SK-N-SH (cell line): ENCODE measurements at regions not wholly inside any gene's neighbourhood (a gene's known extent, or its start where the extent isn't known, plus 50 kb on each side); places are given as distances from the start of the nearest gene placed in this dataset.

ENCODE experiments used
- CTCF ChIA-PET: fragments of 300-600, 350-600 bp; formaldehyde crosslinking; extraction: SDS; loops from one replicate; lab custom pipeline; 2021; lab: Yijun Ruan, JAX
- POLR2A ChIA-PET: fragments of 350-600 bp; sonication (Branson Sonifier 250); formaldehyde crosslinking; extraction: SDS; loops from one replicate; lab custom pipeline; 2020; ENCODE audit warnings: antibody characterized with exemption, inconsistent platforms; lab: Yijun Ruan, JAX
- DNase-seq: peaks from one replicate; pipeline ENCODE4 v3.0.0; 2012
- H2AFZ ChIP-seq: fragments of 200-600 bp; sonication (generic); 2 replicates; pipeline ENCODE4 v1.8.1; 2016; ENCODE audit warnings: antibody characterized with exemption, mild to moderate bottlenecking, low read depth
- H3F3A ChIP-seq: fragments of 200-600 bp; sonication (generic); replicated peaks from 2 replicates; pipeline ENCODE3; 2016; ENCODE audit warnings: antibody characterized with exemption, mild to moderate bottlenecking; ENCODE audit not compliant: insufficient read depth
- H3K27ac ChIP-seq, 2 experiments: fragments of 200-500 bp in 1 of 2; fragments of 200-600 bp in 1 of 2; sonication (Bioruptor generic) in 1 of 2; sonication (generic), shearing (Covaris generic) in 1 of 2; 2 replicates each; pipeline versions ENCODE4 v1.5.1 to v1.6.1; 2014 to 2016; ENCODE audit warnings: low read depth in 2 of 2, inconsistent platforms in 1 of 2, low read length in 1 of 2, mild to moderate bottlenecking in 1 of 2, mixed read lengths in 1 of 2
- H3K27me3 ChIP-seq: fragments of 200-600 bp; sonication (generic), shearing (Covaris generic); 2 replicates; pipeline ENCODE4 v1.6.1; 2016; ENCODE audit warnings: mixed run types; ENCODE audit not compliant: insufficient read depth
- H3K36me3 ChIP-seq, 2 experiments: fragments of 200-500 bp in 1 of 2; fragments of 200-600 bp in 1 of 2; sonication (Bioruptor generic) in 1 of 2; sonication (generic) in 1 of 2; replicated peaks in 1 of 2; 2 replicates each; pipeline versions ENCODE3 to v1.5.1; 2014 to 2016; ENCODE audit warnings: low read length in 1 of 2, mild to moderate bottlenecking in 1 of 2; ENCODE audit not compliant: insufficient read depth in 2 of 2, control insufficient read depth in 1 of 2
- H3K4me1 ChIP-seq, 2 experiments: fragments of 200-500 bp in 1 of 2; fragments of 200-600 bp in 1 of 2; sonication (Bioruptor generic) in 1 of 2; sonication (generic), shearing (Covaris generic) in 1 of 2; 2 replicates each; pipeline versions ENCODE4 v1.5.1 to v1.6.1; 2014 to 2016; ENCODE audit warnings: low read depth in 1 of 2, low read length in 1 of 2, mixed run types in 1 of 2; ENCODE audit not compliant: insufficient read depth in 2 of 2, control insufficient read depth in 1 of 2
- H3K4me2 ChIP-seq: fragments of 200-600 bp; sonication (generic), shearing (Covaris generic); 2 replicates; pipeline ENCODE4 v1.6.1; 2017; ENCODE audit warnings: mixed run types
- H3K4me3 ChIP-seq, 2 experiments: fragments of 200-500 bp in 1 of 2; fragments of 200-600 bp in 1 of 2; sonication (Bioruptor generic) in 1 of 2; sonication (generic), shearing (Covaris generic) in 1 of 2; 2 replicates each; pipeline versions ENCODE4 v1.5.1 to v1.8.1; 2014 to 2016; ENCODE audit warnings: low read depth in 2 of 2, inconsistent platforms in 1 of 2, low read length in 1 of 2, mild to moderate bottlenecking in 1 of 2, mixed read lengths in 1 of 2, moderate library complexity in 1 of 2
- H3K79me2 ChIP-seq: fragments of 200-600 bp; sonication (generic); 2 replicates; pipeline ENCODE4 v1.8.1; 2017; ENCODE audit warnings: mild to moderate bottlenecking; ENCODE audit not compliant: insufficient read depth
- H3K9ac ChIP-seq: fragments of 200-600 bp; sonication (generic); 2 replicates; pipeline ENCODE4 v1.6.1; 2017; ENCODE audit warnings: mixed run types
- H3K9me2 ChIP-seq: fragments of 200-600 bp; sonication (generic); 2 replicates; pipeline ENCODE4 v1.6.1; 2017; ENCODE audit warnings: mixed run types
- H3K9me3 ChIP-seq: fragments of 200-600 bp; sonication (generic); 2 replicates; pipeline ENCODE4 v1.6.1; 2017; ENCODE audit warnings: mixed run types, mild to moderate bottlenecking, moderate library complexity
- H4K20me1 ChIP-seq: fragments of 200-600 bp; sonication (generic); 2 replicates; pipeline ENCODE4 v1.6.1; 2017; ENCODE audit warnings: mild to moderate bottlenecking, mixed run types; ENCODE audit not compliant: insufficient read depth
- CHD2 ChIP-seq: fragments of 150-350 bp; IDR thresholded peaks from 2 replicates; pipeline ENCODE4 v1.6.1; 2018; ENCODE audit warnings: low read length; ENCODE audit not compliant: partially characterized antibody
- CTCF ChIP-seq: fragments of 200-600 bp; sonication (generic); IDR thresholded peaks from 2 replicates; pipeline ENCODE4 v1.6.1; 2017; ENCODE audit warnings: antibody characterized with exemption, mild to moderate bottlenecking, moderate library complexity
- ELF1 ChIP-seq: IDR thresholded peaks from 2 replicates; pipeline ENCODE4 v1.4.0; 2012
- EP300 ChIP-seq, 2 experiments: IDR thresholded peaks; 2 replicates each; pipeline versions ENCODE4 v1.4.0 to v1.6.1; 2012; ENCODE audit warnings: borderline replicate concordance in 1 of 2, low read depth in 1 of 2, low read length in 1 of 2
- FOSL2 ChIP-seq: IDR thresholded peaks from 2 replicates; pipeline ENCODE4 v1.4.0; 2012; ENCODE audit warnings: low read depth, mild to moderate bottlenecking, moderate library complexity, borderline replicate concordance
- FOXM1 ChIP-seq: IDR thresholded peaks from 2 replicates; pipeline ENCODE4 v1.4.0; 2012; ENCODE audit warnings: low read depth, mild to moderate bottlenecking
- GATA2 ChIP-seq: sonication (generic); formaldehyde crosslinking; IDR thresholded peaks from 2 replicates; pipeline ENCODE4 v1.5.0; 2020; ENCODE audit warnings: mild to moderate bottlenecking, missing genetic modification reagents
- IRF3 ChIP-seq: fragments of 150-350 bp; IDR thresholded peaks from 2 replicates; pipeline ENCODE4 v1.6.1; 2016; ENCODE audit warnings: mild to moderate bottlenecking, low read depth, low read length
- MAX ChIP-seq: IDR thresholded peaks from 2 replicates; pipeline ENCODE4 v1.4.0; 2012; ENCODE audit warnings: low read depth
- MEF2A ChIP-seq: IDR thresholded peaks from 2 replicates; pipeline ENCODE4 v1.4.0; 2012; ENCODE audit warnings: low read depth, borderline replicate concordance
- MXI1 ChIP-seq: IDR thresholded peaks from 2 replicates; pipeline ENCODE4 v1.6.1; 2012; ENCODE audit warnings: mild to moderate bottlenecking, low read depth, low read length, improper control_type of control experiment
- PBX3 ChIP-seq: IDR thresholded peaks from 2 replicates; pipeline ENCODE4; 2012
- SIN3A ChIP-seq: IDR thresholded peaks from 2 replicates; pipeline ENCODE4 v1.6.1; 2012; ENCODE audit warnings: low read depth, mild to moderate bottlenecking, low read length, moderate library complexity, borderline replicate concordance
- TEAD4 ChIP-seq: IDR thresholded peaks from 2 replicates; pipeline ENCODE4 v1.4.0; 2012; ENCODE audit warnings: mild to moderate bottlenecking, borderline replicate concordance; ENCODE audit not compliant: insufficient read depth
- USF1 ChIP-seq: IDR thresholded peaks from 2 replicates; pipeline ENCODE4 v1.4.0; 2012; ENCODE audit warnings: low read depth, borderline replicate concordance
- YY1 ChIP-seq: IDR thresholded peaks from 2 replicates; pipeline ENCODE4 v1.4.0; 2012; ENCODE audit warnings: low read depth, mild to moderate bottlenecking
- ZBTB33 ChIP-seq: IDR thresholded peaks from 2 replicates; pipeline ENCODE4 v1.4.0; 2012; ENCODE audit warnings: low read depth, borderline replicate concordance
- WGBS: methylation state at CpG from one replicate; pipeline ENCODE4 v1.1.6; 2017; ENCODE audit warnings: low lambda C conversion rate; 5-methylcytosine and 5-hydroxymethylcytosine counted together

GRCh38 chr18:38759457-38759856 lies 1193.9 kb upstream of the CELF4 start:
- Histone ChIP-seq H3K79me2 (no peaks in the 10 kb centered on the region), H3K9me2 (no peaks in the 10 kb centered on the region), H4K20me1 (no peaks in the 10 kb centered on the region), H3K9me3 (no peaks in the 10 kb centered on the region), H3K4me2 (no peak overlapping the region), H3K27ac (no peak overlapping the region), H3K4me1 (no peaks in the 10 kb centered on the region), H3K9ac (no peak overlapping the region), H3F3A (no peaks in the 10 kb centered on the region), H3K4me3 (no peak overlapping the region), H3K36me3 (no peaks in the 10 kb centered on the region), H2AFZ (no peak overlapping the region), H3K27me3 (no peaks in the 10 kb centered on the region)
- POLR2A ChIA-PET: no interaction called here
- WGBS: 18% methylated on average over 1 of the region's 1 CpG
- TF ChIP-seq FOXM1 (no peak), GATA2 (CRISPR knock-in tag) (no peak), USF1 (no peak), MXI1 (no peak), ZBTB33 (no peak), SIN3A (no peak), CHD2 (no peak), EP300 (IDR thresholded peaks at IDR 0.05; ENCODE audit: borderline replicate concordance in 1 of 2, low read depth in 1 of 2, low read length in 1 of 2) (no peak), MEF2A (no peak), IRF3 (no peak)
- CTCF ChIA-PET: no interaction called here
- DNase-seq: no peak

GRCh38 chr18:38756436-38756835 lies 1190.8 kb upstream of the CELF4 start:
- H3K27me3 ChIP-seq: no peaks in the 10 kb centered on the region
- no peak overlapping the region for H3K4me3 ChIP-seq
- H3F3A ChIP-seq: no peaks in the 10 kb centered on the region
- H3K9me2 ChIP-seq: no peaks in the 10 kb centered on the region
- H4K20me1 ChIP-seq: no peaks in the 10 kb centered on the region
- no peak overlapping the region for H3K9ac ChIP-seq
- no peaks in the 10 kb centered on the region for H3K4me1 ChIP-seq
- no peak overlapping the region for H2AFZ ChIP-seq
- no peaks in the 10 kb centered on the region for H3K36me3 ChIP-seq
- H3K27ac ChIP-seq: no peak overlapping the region
- no peak for DNase-seq
- H3K4me2 ChIP-seq: no peak overlapping the region
- no peaks in the 10 kb centered on the region for H3K79me2 ChIP-seq
- CTCF ChIA-PET: no interaction called here
- WGBS: 33% methylated on average over 2 of the region's 2 CpGs
- POLR2A ChIA-PET: no interaction called here
- H3K9me3 ChIP-seq: no peaks in the 10 kb centered on the region
- TF ChIP-seq EP300 (IDR thresholded peaks at IDR 0.05; ENCODE audit: borderline replicate concordance in 1 of 2, low read depth in 1 of 2, low read length in 1 of 2): no peak
- TF ChIP-seq FOSL2: no peak
- TF ChIP-seq YY1: no peak
- TF ChIP-seq USF1: no peak
- TF ChIP-seq FOXM1: no peak
- TF ChIP-seq PBX3: no peak
- no peak for TF ChIP-seq MEF2A
- TF ChIP-seq CTCF: no peak
- TF ChIP-seq ELF1: no peak
- no peak for TF ChIP-seq MAX
- TF ChIP-seq TEAD4: no peak
